NCI-H82 (cell line): ENCODE measurements at regions not wholly inside any gene's neighbourhood (a gene's known extent, or its start where the extent isn't known, plus 50 kb on each side); places are given as distances from the start of the nearest gene placed in this dataset.

Experiments
- DNase-seq: peaks from one replicate; lab custom pipeline; 2025; lab: John Stamatoyannopoulos, UW

DNA sequence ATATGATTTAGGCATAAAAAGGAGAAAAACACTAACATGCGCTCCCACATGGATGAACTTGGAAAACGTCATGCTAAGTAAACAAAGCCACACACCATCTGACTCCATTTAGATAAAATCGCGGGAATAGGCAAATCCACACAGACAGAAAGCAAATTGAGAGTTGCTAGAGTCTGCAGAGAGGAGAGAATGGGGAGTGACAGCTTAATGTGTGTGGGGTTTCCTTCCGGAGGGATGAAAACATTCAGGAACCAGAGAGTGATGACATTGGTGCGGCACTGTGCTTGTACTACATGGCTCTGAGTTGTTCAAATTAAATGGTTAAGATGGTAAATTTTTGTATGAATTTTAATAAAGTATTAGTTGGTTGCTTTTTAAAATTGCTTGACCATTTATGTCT, 482.9 kb upstream of the AKR1E2 start:
- DNase-seq, result no peak

DNA sequence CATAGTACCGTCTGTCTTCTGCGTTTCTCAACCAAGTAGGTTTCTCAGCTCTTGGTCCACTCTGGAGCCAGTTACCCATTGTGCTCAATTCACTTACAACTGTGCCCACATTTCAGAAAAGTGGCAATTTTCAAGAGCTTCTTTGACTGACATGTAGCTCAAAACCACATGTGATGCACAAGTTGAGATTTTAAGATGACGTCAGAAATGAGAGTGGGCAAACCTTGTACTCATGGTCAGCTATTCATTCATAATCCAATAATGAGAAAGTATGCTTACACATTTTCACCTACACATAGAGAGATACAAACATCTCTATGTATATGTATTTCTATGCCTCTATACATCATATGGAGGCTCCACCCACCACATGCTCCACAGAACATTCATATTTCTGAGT, 487.2 kb upstream of the AKR1E2 start:
- no peak for DNase-seq

DNA sequence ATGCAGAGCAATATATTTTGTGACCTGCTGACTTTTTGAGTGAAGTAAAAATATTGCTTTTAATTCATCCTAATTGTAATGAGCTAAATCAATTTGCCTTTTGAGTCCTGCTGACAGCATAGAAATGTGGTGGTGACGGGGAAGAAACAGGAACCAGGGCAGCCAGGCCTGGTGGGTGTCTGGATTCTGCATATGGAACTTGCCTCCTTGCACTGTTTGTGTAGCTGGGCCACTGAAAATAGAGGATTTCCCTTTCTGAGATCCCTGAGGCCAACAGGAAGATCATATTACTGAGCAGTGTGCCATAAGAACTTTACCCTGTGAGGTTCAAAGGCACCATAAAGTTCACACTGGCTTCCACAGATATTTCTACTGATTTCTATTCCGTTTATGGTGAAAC, 488.4 kb upstream of the AKR1E2 start:
- no peak for DNase-seq

DNA sequence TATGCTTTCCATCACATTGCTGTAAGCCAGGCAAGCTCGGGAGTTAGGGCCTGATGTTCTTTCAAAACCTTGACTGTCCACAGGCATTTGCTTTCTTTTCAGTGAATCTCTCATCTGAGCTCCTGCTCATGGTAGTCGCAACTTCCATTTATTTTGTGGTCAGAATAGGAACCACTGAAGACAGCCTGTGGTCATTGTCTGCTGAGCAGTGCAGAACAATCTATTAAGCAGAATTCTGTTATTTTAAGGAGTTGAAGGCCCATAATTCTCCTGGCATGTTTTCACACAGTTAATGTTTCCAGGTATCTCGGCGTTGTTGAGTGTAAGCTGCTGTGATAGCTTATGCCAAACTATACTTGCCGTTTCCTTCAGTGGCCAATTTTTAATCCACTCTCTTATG, 491.1 kb upstream of the AKR1E2 start:
- no peak for DNase-seq

DNA sequence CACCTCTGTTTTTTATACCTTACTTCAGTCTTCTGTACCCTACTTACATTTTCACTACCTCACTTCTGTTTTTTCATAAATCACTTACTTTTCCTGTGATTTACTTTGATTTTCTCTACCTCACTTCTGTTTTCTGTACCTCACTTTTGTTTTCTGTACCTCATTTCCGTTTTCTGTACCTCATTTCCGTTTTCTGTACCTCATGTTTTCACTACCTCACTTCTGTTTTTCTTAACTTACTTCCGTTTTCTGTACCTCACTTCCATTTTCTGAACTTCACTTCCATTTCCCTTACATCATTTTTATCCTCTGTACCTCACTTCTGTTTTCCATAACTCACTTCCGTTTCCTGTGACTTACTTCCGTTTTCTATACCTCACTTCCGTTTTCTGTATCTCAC, 492.0 kb upstream of the AKR1E2 start:
- no peak for DNase-seq

DNA sequence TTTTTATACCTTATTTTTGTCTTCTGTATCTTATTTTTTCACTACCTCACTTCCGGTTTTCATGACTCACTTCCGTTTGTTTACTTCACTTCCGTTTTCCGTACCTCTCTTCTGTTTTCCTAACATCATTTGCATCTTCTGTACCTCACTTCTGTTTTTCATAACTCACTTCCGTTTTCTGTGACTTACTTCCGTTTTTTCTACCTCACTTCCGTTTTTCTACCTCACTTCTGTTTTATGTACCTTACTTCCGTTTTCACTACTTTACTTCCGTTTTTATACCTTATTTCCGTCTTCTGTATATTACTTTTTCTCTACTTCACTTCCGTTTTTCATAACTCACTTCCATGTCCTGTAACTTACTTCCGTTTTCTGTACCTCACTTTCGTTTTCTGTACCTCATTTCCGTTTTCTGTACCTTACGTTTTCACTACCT, 492.5 kb upstream of the AKR1E2 start:
- DNase-seq, result no peak

DNA sequence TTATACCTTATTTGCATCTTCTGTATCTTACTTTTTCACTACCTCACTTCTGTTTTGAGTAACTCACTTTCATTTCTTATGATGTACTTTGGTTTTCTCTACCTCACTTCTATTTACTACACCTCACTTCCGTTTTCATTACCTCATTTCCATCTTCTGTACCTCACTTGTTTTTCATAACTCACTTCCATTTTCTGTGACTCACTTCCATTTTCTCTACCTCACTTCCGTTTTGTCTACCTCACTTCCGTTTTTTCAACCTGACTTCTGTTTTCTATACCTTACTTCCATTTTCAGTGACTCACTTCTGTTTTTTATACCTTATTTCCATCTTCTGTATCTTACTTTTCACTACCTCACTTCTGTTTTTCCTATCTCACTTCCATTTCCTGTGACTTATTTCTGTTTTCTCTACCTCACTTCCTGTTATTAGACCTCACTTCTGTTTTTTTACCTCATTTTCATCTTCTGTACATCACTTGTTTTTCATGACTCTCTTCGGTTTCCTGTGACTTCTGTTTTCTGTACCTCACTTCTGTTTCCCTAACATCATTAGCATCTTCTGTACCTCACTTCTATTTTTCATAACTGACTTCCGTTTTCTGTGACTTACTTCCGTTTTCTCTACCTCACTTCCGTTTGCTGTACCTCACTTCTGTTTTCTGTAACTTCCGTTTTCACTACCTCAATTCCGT, 493.1 kb upstream of the AKR1E2 start:
- DNase-seq, result no peak

DNA sequence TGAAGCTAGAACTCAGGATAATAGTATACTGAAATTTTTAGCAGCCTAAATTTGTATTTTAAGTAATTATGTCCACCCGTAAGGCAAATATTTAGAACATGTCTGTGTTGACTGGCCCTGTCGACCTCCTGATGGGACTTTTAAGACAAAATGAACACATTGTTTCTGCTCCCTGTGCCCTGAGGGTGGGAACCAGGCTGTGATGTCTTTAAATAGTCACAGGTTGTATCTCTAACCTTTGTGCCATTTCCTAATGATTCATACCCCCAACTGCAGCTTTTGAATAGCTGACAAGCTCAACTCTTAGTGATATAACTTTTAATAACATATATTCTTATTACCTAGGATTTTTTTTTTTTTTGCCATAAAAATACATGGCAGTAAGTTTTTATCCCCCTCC, 494.9 kb upstream of the AKR1E2 start:
- no peak for DNase-seq

DNA sequence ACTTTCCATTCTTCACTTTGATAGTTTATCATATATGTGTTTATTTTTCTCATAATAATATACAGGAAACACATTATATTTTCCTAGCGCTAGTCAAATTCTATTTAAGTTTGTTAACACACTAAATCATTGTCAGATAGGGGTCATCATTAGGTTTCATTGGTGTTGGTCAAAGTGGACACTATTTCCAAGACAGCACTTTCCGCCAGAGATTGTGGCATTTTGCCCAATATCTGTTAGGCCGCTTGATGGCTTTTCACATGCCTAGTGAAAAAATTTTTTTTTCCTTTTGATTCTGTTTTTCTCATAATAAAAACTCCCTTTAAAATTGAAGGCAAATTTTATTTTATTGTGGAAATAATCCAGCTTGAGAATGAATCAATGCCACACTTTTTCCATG, 495.4 kb upstream of the AKR1E2 start:
- DNase-seq, result no peak

DNA sequence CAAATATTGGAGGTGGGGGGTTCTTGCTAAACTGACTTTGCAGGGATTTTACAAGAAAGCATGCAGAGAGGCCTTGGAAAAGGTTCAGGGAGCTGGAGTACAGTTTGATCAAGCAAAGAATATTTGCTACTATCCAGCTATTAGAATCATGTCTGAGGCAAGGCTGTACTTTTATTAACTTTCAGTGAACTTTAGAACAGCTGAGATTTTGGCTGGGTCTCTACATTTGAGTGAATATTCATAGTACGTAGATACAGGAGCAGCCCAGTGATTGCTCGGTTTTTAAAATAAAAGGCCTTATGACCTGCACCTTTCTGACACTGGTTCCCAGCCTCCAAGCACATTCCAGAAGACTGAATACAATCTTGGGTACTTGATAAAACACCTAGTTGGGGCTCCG, 496.8 kb upstream of the AKR1E2 start:
- DNase-seq, result no peak

DNA sequence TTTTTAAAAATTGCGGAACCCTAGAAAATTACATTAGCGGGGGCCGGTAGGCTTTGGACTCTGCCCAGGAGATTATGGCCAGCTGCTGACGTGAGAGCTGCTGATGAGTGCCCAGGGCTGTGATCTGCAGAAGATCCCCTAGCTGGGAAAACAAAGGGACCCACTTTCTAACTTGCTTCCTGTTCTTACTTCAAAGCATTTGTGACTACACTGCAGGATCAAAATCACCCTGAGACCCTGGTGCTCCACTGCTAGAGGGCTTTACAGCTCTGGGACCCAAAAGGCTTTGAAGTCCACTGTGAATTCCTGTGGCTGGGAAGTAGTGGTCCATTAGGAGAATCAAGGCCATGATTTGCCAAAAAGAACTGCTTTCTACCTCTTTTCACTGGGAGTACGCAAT, 499.4 kb upstream of the AKR1E2 start:
- no peak for DNase-seq

DNA sequence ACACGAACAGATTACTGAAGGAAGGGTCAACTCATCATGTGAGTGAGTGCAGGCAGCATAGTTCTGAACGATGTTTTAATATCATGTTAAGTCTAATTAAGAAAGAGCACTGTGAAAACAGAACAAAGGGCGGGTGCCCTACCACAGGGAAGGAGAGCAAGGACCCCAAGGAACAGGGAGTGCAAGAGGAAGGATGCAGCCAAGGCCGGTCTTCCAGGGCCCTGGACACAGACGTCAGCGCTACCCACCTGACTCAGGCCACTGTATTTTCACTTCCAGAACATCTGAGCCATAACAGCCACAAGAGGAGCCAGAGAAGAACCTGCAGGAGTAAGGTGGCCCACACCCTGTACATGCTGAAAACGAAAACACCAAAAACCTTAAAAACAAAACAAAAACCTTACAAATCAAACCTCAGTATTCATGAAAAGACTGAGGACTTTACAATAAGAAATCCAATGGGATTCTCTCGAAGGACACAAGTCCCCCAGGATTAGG, 506.1 kb upstream of the AKR1E2 start:
- DNase-seq, result no peak

DNA sequence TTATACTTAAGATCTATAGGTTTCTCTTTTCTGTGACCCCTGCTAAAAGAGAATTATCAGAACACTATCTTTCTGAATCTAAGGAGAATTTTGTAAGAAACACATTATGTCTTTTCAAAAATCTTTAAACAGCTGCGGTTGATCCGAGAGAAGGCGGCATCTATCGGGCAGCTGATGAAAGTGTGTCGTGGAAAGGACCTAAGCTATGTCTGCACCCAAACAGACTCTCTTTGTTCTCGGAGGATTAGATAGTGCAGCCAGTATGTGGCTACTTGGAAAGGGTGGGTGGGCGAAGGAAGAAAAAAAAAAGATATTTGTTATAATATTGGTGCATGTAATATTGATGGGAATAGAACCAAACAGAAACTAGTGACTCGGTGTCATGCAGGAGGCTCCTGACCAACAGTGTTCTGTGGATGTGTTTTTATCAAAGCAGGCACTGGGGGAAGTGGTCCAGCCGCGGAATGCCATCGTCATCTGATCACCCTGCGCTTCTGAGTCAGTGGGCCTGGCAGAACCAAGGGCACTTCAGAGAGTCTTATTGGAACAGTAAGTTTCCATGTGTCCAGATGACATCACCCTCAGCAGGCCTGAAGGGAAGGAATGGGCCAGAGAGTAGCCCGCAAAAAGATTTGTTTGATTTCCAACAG, 509.7 kb upstream of the AKR1E2 start:
- DNase-seq, result no peak

DNA sequence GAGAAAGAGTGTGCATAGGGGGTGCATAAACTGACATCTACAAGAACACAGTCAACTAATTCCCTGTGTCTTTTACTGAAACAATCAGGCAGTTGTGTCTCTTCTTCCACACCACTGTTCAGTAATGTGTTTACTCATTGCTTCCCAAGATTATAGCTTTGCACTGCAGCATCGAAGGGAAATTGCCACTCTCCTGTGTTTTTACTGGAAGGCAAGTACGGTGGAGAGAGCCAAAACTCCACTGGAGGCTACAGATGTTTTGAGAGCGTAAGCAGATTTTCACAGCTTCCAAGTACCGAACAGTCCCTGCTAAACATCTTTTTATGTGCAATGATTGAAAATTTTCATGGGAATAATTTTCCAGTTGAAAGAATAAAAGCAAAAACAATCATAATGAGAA, 510.5 kb upstream of the AKR1E2 start:
- no peak for DNase-seq

DNA sequence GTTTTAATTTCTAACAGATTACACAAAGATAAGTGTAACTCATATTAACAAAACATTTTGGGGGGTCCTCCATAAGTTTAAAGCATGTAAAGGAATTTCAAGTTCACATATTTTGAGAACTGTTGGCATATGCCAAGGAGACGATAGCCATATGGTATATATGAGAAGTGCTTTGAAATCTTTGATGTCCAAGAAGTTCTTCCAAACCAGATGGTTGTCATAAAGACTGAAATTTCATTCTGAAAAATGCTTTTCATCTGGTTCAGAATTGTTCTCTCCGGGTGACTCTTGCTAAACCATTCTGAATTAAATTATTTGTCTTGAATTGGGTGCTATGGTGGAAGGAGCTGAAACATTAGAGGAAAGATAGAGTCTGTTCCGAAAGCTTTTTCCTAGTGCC, 513.0 kb upstream of the AKR1E2 start:
- no peak for DNase-seq

DNA sequence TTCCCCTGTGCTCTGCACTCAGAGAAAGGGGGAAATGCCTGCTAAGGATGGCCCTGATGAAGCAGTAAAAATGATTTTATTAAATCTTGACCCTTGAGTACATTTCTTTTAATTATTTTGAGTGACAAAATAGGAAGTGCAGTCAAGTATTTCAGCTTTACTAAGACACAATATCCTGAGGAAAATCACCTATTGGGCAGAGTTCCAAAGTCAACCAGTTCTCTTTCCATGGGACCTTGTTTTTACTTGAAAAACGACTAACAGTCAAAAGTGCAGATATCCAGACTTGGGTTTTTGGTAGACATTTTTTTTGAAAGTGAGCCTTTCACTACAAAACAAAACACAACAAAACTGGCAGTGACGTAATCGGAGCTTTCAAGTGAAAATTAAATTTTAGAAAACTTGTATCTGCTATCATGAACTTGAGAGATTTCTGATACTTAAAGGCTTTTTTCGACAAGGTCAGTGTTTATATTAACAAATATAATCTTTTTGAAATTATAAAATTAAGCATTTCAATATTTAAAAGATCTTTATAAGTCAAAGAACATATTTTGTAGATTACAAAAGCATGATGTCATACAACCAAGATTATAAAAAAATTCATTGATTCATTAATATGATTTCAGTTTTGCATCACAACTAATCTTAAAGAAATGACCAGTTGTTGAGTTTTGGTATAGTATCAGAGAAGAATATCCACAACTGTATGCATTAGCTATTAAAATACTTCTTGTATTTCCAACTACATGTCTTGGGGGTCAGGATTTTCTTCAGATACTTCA, 513.8 kb upstream of the AKR1E2 start:
- DNase-seq, result no peak

DNA sequence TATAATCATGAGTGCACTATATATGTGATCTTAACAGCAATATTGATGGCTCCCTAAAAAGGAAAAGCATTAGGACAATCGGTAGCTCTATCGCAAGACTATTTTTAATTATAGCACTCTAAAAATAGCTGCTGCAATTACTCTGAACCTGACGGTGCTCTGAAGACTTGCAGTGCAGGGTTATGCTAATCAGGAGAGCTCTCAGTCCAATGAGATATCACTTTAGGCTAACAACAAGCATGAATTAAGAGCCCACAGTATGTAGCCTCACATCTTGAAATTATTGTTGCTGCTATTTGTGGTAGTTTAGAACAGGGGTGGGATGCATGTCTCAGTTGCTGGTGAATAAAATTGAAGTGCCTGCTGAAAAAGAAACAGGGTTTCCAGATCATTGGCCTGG, 515.8 kb upstream of the AKR1E2 start:
- DNase-seq, result no peak

DNA sequence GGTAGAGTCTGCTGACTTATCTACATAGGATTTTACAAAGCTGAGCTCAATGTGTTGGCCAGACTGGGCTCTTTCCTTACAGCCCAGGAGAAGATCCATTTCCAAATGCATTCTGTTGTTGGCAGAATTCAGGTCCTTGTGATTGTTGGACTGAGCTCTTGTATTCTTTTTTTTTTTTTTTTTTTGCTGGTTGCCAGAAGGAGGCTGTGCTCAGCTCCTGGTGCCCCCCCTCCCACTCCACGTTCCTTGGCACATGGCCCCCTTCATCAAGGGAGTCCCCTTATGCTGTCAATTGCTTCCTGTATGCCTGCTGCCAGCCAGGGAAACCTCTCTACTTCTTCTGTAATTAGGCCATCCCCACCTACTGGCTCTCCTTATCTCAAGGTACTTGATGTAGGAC, 518.1 kb upstream of the AKR1E2 start:
- DNase-seq, result no peak

DNA sequence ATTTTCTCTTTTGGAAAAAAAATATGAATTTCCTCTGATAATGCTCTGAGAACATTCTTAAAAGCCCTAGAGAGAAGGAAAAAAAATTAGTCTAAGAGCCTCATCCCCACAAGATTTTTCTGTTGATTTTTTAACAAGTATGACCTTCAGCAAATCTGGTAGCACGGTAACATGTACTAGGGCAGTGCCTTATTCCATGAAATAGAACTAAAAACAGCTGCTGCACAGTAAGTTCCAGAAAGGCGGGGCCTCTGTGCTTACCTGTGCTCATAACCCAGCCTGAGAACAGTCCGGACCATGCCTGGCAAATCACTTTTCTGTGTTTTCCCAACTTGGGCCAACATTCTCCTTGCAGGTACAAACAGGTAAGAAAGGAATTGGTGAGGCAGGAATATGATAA, 519.1 kb upstream of the AKR1E2 start:
- DNase-seq, result no peak

DNA sequence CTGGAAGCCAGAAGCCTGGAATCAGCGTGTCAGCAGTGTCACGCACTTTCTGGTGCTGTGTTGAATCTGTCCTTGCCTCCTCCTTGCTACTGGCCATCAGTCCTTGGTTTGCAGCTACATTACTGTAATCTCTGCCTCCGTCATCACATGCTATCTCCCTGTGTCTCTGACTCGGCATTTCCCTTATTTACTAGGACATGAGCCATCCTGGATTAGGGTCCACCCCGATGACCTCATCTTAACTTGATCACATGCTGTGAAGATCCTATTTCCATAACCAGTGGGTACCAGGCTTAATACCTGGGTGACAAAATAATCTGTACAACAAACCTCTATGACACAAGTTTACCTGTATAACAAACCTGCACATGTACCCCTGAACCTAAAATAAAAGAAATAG, 518.0 kb upstream of the KLF6 start:
- DNase-seq, result no peak

DNA sequence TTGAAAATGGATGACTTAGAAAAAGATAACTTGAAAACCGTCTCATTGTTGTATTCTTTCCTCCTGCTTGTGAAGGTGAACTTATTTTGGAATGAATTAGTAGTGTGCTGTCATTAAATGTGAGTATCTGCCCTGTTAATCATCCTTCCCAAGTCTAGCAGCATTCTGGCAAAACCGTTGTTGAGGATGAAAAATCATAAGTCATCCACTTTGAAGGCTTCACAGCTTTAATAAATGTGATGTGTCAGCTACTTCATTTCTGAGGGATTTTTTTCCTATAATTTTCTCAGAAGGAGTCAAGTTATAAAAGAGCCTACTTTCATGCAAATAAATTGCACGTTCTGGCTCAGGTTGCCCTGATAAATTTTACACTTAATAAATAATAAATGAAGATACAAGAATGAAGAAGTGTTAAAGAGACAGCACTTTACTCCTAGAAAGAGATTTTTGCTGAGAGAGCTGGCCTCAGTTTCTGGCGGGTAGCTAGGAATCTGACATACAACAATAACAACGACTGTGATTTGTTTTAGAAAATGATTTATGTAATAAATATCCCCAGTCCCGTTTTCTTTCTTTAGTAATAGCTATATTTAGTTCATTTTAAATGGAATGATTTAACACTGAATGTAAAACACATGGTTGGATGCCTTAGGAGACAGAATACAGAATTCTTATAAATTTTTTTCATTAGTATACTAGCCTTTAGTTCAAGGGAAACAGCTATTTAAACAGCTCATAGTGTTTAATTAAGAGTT, 516.5 kb upstream of the KLF6 start:
- DNase-seq, result no peak

DNA sequence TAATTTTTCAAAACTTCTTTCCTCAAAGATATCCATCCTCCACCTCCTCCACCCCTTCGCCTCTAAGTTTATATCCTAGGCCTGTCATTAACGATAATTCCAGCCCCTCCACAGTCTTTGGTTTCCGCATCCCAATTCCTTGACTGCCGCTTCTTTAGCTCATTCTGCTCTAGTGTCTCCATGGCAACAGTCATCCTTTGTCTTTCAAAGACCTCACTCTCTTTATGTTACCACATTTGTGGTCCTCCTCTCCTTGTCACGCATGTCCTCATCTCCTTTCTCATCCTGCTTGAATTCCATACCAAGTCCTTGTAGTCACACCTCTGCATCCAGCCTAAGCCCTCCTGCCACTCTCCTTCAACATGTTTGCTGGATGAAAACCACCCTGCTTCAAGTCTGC, 511.2 kb upstream of the KLF6 start:
- no peak for DNase-seq
